Natural killer cell (primary cell): ENCODE measurements at regions not wholly inside any gene's neighbourhood (a gene's known extent, or its start where the extent isn't known, plus 50 kb on each side); places are given as distances from the start of the nearest gene placed in this dataset.

Source experiments
- ATAC-seq, 3 donors: fragments of 150-1000 bp in 2 of 3; fragments of 200-7000 bp in 1 of 3; cut with Tn5 transposase; 1 replicate in 1 of 3; 2 replicates in 2 of 3; pipeline ENCODE4 v1.10.0; 2021; ENCODE audit warnings: mild to moderate bottlenecking in 2 of 3, moderate library complexity in 2 of 3
- DNase-seq, 2 donors: peaks; one replicate each; pipeline versions ENCODE4 v3.0.0 to v3.0.0-alpha.2; 2013 to 2021; ENCODE audit warnings: mixed read lengths in 1 of 2
- H3K27ac ChIP-seq: one replicate; pipeline ENCODE4 v1.5.1; 2013; ENCODE audit warnings: mild to moderate bottlenecking, low read length
- H3K27me3 ChIP-seq: one replicate; pipeline ENCODE4 v1.6.1; 2013; ENCODE audit warnings: low read length; ENCODE audit not compliant: control insufficient read depth, insufficient read depth
- H3K36me3 ChIP-seq: one replicate; pipeline ENCODE4 v1.6.1; 2013; ENCODE audit warnings: low read length; ENCODE audit not compliant: control insufficient read depth, insufficient read depth
- H3K4me1 ChIP-seq: one replicate; pipeline ENCODE4 v1.6.1; 2013; ENCODE audit warnings: low read length; ENCODE audit not compliant: control insufficient read depth, insufficient read depth
- H3K4me3 ChIP-seq: one replicate; pipeline ENCODE4 v1.5.1; 2013; ENCODE audit warnings: low read length
- H3K9me3 ChIP-seq: one replicate; pipeline ENCODE4 v1.6.1; 2013; ENCODE audit warnings: low read length; ENCODE audit not compliant: control insufficient read depth, insufficient read depth
- H3K27ac Mint-ChIP-seq, 2 donors: one replicate each; pipeline ENCODE4 v1.8.0; 2022; ENCODE audit warnings: mild to moderate bottlenecking in 2 of 2, mixed read lengths in 2 of 2, moderate library complexity in 1 of 2
- H3K27me3 Mint-ChIP-seq, 2 donors: one replicate each; pipeline ENCODE4 v1.8.0; 2022; ENCODE audit warnings: low read depth in 2 of 2, mixed read lengths in 2 of 2
- H3K36me3 Mint-ChIP-seq: one replicate; pipeline ENCODE4 v1.8.0; 2022; ENCODE audit warnings: mixed read lengths
- H3K4me1 Mint-ChIP-seq, 2 donors: one replicate each; pipeline ENCODE4 v1.8.0; 2022; ENCODE audit warnings: mixed read lengths in 2 of 2
- H3K4me3 Mint-ChIP-seq: one replicate; pipeline ENCODE4 v1.8.0; 2022; ENCODE audit warnings: mild to moderate bottlenecking, moderate library complexity, mixed read lengths
- H3K9me3 Mint-ChIP-seq, 2 donors: one replicate each; pipeline ENCODE4 v1.8.0; 2022; ENCODE audit warnings: mixed read lengths in 2 of 2
- CTCF ChIP-seq: fragments of 200-600 bp; IDR thresholded peaks from one replicate; pipeline ENCODE4 v1.8.0; 2022; ENCODE audit warnings: antibody characterized with exemption
- WGBS: methylation state at CpG from one replicate; pipeline ENCODE4 v1.1.7; 2013; ENCODE audit warnings: missing lambda C conversion rate; ENCODE audit not compliant: insufficient coverage; 5-methylcytosine and 5-hydroxymethylcytosine counted together
- intact Hi-C: fragments of 100-400 bp; cut with micrococcal nuclease; formaldehyde crosslinking; loops from one replicate; pipeline ENCODE4 v1.14.2; 2022

- no peak overlapping the region for H3K27ac Mint-ChIP-seq
- TF ChIP-seq CTCF = no peak
- H3K36me3 ChIP-seq = no peaks in the 10 kb centered on the region
- no peaks in the 10 kb centered on the region for H3K27me3 ChIP-seq
- no peaks in the 10 kb centered on the region for H3K36me3 Mint-ChIP-seq
- 85% methylated on average over 9 of the region's 10 CpGs for WGBS
- no peak overlapping the region for H3K4me3 ChIP-seq
- no peaks in the 10 kb centered on the region for H3K9me3 ChIP-seq
- no peaks in the 10 kb centered on the region for H3K9me3 Mint-ChIP-seq
- H3K27ac ChIP-seq = no peak overlapping the region
- no peak overlapping the region for H3K4me3 Mint-ChIP-seq
- ATAC-seq = no peak
- H3K4me1 Mint-ChIP-seq = no peaks in the 10 kb centered on the region
- intact Hi-C loops = no loop called here
- no peaks in the 10 kb centered on the region for H3K4me1 ChIP-seq
- H3K27me3 Mint-ChIP-seq = peaks cover 0 to 7% of the 10 kb centered on the region in 2 donors
- DNase-seq = no peak
Observed at GRCh38 chr19:31671411-31672035, 322.3 kb upstream of the TSHZ3 start.

GRCh38 chr19:31674503-31675192 is 325.4 kb upstream of the TSHZ3 start:
- DNase-seq (no peak), ATAC-seq (no peak)
- Mint-ChIP-seq H3K36me3 (no peaks in the 10 kb centered on the region), H3K27ac (no peak overlapping the region), H3K4me1 (no peaks in the 10 kb centered on the region), H3K4me3 (no peak overlapping the region), H3K27me3 (peaks cover 0 to 18% of the 10 kb centered on the region in 2 donors), H3K9me3 (no peaks in the 10 kb centered on the region)
- intact Hi-C loops = no loop called here
- WGBS = 76% methylated on average over 11 of the region's 11 CpGs
- H3K9me3 ChIP-seq = no peaks in the 10 kb centered on the region
- no peak overlapping the region for H3K27ac ChIP-seq
- TF ChIP-seq CTCF = no peak
- no peak overlapping the region for H3K4me3 ChIP-seq
- H3K36me3 ChIP-seq = no peaks in the 10 kb centered on the region
- no peaks in the 10 kb centered on the region for H3K4me1 ChIP-seq
- no peaks in the 10 kb centered on the region for H3K27me3 ChIP-seq

GRCh38 chr19:31675193-31675913 is 326.1 kb upstream of the TSHZ3 start:
- H3K36me3 Mint-ChIP-seq = no peaks in the 10 kb centered on the region
- no peaks in the 10 kb centered on the region for H3K36me3 ChIP-seq
- intact Hi-C loops = no loop called here
- H3K4me3 ChIP-seq = no peak overlapping the region
- H3K27me3 ChIP-seq = no peaks in the 10 kb centered on the region
- no peak overlapping the region for H3K27ac ChIP-seq
- H3K4me1 ChIP-seq = no peaks in the 10 kb centered on the region
- H3K9me3 ChIP-seq = no peaks in the 10 kb centered on the region
- no peak for ATAC-seq
- no peak overlapping the region for H3K4me3 Mint-ChIP-seq
- no peak for DNase-seq
- WGBS = 82% methylated on average over 9 of the region's 10 CpGs
- H3K27me3 Mint-ChIP-seq = peaks cover 0 to 18% of the 10 kb centered on the region in 2 donors
- H3K27ac Mint-ChIP-seq = no peak overlapping the region
- H3K9me3 Mint-ChIP-seq = no peaks in the 10 kb centered on the region
- no peak for TF ChIP-seq CTCF
- no peaks in the 10 kb centered on the region for H3K4me1 Mint-ChIP-seq
